ENCODE measurements at regions not wholly inside any gene's neighbourhood (a gene's known extent, or its start where the extent isn't known, plus 50 kb on each side); places are given as distances from the start of the nearest gene placed in this dataset.
"Not testable (repeated sequence)": the region's sequence is repeated elsewhere in the genome, so short reads cannot be mapped to it uniquely, and the experiment has no call there.

DNA sequence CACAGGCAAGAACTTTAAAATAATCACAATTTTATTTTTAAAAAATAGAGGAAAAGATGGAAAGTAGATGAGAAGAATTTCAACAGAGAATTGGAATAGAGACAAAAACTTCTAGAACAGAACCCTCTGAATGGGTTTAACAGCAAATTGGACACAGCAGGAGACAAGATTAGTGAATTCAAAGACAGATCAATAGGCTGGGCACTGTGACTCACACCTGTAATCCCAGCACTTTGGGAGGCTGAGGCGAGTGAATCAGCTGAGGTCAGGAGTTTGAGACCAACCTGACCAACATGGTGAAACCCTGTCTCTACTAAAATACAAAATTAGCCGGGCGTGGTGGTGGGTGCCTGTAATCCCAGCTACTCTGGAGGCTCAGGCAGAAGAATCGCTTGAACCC, 49.9 kb upstream of the CFAP126 start:
- TF ChIP-seq TAF1 (IDR thresholded peaks at IDR 0.05; ENCODE audit: borderline replicate concordance, low read depth, low read length); POLR2A (IDR thresholded peaks at IDR 0.05; ENCODE audit: low read depth, low read length): not testable (repeated sequence)

Data from GM12892 (cell line).